Hepatic stellate cell (primary cell): ENCODE measurements at regions not wholly inside any gene's neighbourhood (a gene's known extent, or its start where the extent isn't known, plus 50 kb on each side); places are given as distances from the start of the nearest gene placed in this dataset.

Experiments used
- DNase-seq: peaks from one replicate; pipeline ENCODE4 v3.0.0; 2011; ENCODE audit warnings: low spot score

DNA sequence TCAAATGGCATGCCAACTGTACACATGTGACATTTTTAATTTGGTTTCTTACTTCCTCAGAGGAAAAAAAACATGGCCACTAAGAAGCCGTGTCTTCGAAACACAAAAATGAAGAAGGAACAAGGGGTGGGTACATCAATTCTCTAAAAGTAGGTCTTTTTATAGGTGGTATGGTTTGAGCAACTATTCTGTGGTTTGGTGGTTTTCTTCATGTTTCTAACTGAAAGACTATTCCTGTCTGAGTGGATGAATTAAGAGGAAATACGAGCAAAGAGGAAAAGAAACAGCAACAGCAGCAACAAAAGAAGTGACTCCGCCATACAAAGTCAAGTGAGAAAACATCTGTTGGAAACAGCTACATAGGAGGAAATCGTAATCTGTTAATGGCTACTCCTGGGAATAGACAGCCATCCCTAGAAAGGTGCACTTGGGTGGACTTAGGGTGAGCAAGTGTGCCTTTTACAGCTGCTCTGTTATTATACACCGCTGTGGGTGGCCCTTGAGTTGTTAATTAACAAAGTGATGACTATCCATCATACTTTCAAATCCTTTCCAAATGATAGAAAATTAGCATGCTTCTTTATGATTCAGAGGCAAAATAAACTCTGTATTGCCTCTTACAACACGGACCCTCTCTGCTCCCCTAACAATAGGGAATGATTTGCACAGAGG, 575.8 kb downstream of the TLE1 start:
- DNase-seq: no peak

DNA sequence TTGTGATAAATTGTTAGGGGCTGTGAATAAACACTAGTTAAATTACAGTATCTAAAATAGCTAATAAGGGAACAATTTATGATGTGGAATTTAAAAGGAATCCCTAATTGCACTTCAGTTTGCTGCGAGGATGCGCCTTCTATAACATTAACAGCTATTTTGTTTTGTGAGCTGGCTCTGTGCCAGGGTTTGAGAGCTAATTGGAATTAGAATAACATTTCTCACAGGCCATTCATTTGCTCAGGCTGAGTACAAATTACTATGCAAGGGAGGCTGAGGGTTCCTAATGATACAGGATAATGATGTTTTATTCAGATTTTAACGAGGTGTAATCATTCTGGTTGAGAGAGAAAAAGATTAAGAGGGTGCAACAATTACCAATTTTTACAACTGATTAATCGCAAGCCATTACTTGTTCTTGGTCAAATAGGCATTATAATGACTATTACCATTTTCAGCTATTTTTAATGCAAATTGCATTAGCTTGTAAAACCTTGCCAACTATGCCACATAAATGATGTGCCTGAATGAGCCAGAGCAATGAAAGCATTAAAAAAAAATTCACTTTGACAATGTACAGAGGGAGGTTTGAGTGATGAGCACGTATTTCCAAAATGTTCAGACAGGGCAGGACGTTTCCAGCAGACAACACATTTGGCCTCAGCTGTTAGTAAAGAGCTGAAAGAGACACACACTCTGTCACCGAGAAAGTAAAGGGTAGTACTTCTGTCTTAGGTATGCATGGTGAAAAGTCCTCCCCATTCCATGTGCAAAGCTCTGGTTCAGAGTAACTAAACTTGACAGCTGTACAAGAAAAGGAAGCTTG, 576.5 kb downstream of the TLE1 start:
- no peak for DNase-seq

DNA sequence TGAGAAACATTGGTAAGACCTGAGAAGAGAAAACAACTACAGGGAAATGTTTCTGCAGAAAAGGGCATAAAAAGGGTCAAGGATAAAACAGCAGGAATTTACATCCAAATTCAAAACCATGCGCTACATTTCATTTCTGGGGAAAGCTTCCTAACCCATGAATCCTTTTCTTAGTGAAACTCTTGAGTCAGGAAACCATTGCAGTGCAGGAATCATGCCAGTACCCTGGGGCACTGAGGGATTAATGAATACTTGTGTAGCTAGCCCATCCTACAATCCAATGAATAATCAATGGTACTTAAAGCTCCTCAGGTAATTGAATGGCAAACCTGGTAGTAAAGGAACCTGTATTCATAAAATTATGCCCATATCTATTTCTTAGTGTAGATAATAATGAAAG, 580.5 kb downstream of the TLE1 start:
- no peak for DNase-seq

GRCh38 chr9:81108391-81108790, 581.0 kb downstream of the TLE1 start:
- no peak for DNase-seq

DNA sequence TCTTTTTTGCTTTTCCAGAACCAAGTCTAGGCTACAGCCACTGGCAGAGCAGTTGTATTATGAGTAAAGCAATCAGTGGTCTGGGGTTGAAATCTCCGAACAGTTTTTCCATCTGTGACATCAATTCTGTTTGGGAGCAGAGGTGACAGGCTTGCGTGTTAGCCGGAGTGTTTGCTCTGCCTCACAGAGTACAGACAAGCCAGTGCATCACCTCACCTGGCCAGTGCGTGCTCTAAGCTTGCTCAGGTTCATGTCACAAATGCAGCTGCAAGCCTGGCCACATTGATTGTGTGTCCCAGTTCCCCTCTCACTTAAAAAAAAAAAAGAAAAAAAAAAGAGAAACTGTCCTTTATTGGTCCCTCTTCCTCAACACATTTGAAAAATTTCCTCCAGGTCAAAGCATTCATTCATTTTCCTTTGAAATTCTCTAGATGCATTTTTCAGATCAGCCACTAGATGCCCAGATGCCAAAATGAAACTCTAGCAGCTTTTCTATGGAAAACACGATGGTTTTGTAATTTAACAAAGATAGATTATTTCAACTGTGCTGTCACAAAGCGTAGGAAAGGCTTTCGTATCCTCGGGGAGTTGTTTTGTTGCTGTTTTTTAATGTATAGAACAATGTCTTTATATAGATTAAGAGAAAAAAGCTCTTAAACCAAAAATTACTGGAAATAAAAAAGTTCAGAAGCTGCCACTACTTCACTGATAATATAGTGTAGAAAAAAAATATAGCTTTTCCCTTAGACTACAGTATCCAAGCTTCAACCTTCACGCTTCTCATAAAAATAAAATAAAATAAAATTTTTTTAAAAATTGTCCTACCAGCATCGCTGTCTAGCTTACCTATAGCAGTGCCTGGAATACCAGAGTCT, 585.5 kb downstream of the TLE1 start:
- DNase-seq: no peak

- DNase-seq: no peak
Measured at GRCh38 chr9:81097131-81097847, 592.1 kb downstream of the TLE1 start.

DNA sequence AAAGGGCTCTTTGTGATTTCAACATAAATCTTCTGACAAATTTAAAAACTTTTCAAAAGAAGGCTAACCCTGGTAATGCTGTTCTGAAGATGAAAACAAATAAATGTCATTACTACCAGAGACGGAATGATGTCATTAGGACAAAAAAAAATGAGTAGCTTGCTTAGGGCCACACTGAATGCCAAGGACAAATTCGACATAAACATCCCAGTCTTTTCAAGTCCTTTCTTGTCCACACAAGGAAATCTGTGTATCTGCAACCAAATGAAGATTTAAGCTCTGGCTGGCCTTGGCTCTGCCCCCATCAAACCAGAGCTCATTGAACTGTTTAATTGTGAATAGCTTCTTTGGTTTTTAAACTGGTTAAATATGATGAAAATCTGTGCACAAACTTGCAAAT, 592.7 kb downstream of the TLE1 start:
- DNase-seq: no peak

GRCh38 chr9:81092057-81092456, 597.3 kb downstream of the TLE1 start:
- no peak for DNase-seq

GRCh38 chr9:81088341-81088740, 601.0 kb downstream of the TLE1 start:
- no peak for DNase-seq

DNA sequence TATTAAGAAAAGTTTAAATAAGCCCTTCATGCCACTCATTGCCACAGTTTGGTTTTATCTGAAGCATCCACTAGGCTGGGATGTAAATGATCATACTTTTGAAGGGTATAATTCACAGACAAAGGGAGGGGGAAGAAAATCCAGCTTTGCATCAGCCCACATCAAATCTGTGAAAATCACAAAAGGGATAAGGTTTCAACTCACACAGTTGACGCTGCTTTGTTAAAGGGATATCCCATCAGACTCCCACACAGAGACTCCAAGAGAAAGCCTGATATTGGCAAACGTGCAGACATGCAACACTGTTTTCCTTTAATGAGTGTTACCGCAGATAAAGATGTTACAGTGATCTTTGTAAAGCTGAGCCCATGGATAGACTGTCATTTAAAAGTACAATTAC, 602.9 kb downstream of the TLE1 start:
- DNase-seq: no peak

DNA sequence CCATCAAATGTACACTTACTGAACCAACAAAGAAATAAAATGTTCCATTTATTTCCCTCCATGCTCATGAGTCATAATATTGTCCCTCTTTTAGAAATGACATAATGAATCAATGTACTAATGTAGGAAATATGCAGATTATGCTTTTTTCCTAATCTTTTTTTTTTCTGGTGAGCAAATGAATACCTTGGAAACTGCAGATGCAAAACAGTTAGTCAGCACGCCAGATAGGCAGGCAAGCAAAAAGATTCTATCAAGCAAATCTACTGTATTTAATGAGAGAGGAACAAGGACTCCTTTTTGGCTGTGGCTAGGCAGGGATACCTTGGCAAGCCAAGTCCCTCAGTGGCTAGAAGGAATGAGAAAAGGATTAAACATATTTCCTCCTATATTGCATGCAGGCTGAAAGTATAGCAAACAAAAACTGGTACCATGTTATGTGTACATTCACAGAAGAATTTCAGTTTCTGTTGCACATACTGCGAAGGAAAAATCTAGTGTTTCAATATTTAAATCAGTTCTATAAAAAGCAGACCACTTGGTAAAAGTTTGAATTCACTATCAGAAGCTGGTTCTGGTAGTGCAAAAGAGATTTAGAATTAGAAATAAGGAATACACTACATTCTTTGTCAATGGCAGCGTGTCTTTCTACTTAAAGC, 605.4 kb downstream of the TLE1 start:
- DNase-seq: peak; percentile 40

DNA sequence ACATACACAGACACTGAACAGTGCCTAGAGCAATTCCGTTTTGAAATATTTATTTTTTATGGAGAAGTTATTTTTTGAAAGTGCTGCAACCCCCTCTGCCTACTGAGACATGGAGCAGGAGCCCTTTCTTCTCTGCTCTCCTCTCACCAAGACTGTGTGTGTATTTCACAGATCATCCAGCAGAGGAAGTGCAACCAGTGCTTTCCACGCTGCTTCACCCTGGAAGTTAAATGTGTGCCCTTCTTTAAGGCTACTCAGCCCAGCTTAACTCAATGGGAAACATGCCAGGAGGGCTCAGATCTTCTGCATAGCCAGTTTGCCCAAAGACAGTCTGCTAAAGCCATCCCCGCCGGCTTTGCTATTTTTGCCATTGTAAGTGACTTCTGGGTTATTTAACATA, 606.3 kb downstream of the TLE1 start:
- DNase-seq: peak; percentile 16

- DNase-seq: no peak
Measured at GRCh38 chr9:81082221-81082620, 607.1 kb downstream of the TLE1 start.

- no peak for DNase-seq
Measured at GRCh38 chr9:81080900-81081299, 608.4 kb downstream of the TLE1 start.

GRCh38 chr9:81080185-81080584, 609.2 kb downstream of the TLE1 start:
- DNase-seq: no peak

DNA sequence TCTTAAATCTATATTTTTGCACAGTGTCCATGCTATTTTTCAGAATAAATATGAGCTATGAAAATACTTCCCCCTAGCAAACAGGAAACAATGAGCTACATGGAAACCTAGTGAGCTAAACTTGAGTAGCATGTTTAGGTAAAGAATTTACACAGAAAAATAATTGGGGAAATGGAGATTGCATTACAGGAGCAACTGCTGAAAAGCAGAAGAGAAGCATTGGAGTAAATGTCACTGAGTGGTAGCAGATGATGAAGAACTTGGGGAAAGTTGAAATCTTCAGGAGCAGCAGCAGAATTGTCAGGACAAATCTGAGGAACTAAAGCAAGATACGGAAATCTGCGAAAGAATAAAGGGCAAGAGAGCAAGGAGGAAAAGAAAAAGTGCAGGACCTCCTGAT, 610.3 kb downstream of the TLE1 start:
- no peak for DNase-seq

DNA sequence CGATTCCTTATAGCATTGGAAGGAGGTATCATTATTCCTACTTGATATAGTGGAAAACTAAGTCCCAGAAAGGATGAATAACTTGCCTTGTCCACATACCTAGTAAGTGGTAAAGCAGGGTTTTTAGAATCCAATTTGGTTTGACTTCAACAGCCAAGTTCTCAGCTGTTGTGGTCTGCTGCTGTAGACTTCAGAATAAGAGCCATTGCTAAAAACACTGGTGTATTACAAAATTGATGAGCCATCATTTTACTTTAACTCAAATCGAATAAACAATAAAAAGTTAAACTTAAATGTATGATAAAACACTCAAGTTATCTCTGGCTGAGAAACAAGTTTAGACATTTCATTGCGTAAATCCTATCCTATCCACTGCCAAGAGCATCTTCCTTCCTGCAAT, 610.8 kb downstream of the TLE1 start:
- no peak for DNase-seq

DNA sequence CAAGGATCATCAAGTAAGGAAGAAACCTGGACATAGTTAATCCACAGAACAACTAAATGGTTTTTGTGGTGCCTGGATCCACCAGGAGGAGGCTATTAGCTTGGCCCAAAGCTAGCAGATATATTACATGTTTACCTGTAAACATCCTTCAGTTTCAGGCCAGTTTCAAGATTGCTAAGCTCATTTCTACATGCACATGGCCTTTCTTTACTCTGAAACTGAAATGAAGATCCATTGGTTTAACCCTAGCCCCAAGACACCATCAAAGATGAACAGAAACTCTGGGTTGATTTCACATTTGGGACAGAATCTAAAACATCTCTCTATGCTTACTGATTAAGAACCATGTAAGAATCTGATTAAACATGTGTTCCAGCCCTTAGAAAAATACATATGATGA, 611.8 kb downstream of the TLE1 start:
- no peak for DNase-seq

- DNase-seq: no peak
Measured at GRCh38 chr9:81076131-81076530, 613.2 kb downstream of the TLE1 start.

DNA sequence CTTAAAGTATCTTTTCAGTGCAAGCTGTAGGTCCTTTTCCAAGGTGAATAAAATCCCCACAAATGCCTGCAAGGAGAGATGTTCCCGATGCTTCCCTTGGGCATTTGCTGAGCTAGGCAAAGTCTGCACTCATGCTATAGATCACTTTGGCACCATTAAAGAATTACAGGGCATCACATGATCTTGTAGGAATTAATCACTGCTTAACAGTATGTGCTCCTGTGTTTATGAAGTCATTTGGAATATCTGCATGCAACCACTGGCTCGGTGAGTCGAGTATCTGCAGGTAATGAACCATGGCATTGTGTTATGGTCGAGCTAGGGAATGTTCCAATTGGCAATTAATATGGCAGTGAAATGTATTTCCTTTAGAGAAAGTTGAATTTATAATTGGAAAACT, 615.1 kb downstream of the TLE1 start:
- no peak for DNase-seq

- DNase-seq: no peak
Measured at GRCh38 chr9:81073821-81074220, 615.5 kb downstream of the TLE1 start.

DNA sequence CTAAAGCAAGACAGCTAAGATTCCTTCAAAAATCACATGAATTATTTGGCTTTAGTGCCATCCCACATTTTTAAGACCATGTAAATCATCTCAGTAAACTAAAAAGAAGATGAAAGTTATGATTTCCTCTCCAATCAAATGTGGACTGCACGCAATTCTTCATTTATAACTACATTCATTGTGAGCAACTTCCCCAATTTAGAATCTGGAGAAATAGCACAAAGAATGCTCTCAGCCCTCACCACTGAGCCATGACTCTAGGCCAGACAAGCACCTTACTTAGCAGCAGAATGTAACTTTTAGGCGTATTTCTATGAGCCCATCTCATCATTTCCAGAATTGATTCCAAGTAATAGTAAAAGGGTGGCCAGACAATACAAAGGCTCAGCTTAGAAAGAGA, 616.6 kb downstream of the TLE1 start:
- no peak for DNase-seq
